ENCODE measurements at regions not wholly inside any gene's neighbourhood (a gene's known extent, or its start where the extent isn't known, plus 50 kb on each side); places are given as distances from the start of the nearest gene placed in this dataset.
"Not testable (repeated sequence)": the region's sequence is repeated elsewhere in the genome, so short reads cannot be mapped to it uniquely, and the experiment has no call there.

- Mint-ChIP-seq H3K36me3 (no peaks in the 10 kb centered on the region), H3K9me3 (no peaks in the 10 kb centered on the region), H3K4me1 (ENCODE audit: low read depth in 2 of 2) (peaks cover 4 to 9% of the 10 kb centered on the region in 2 donors), H3K27ac (no peak overlapping the region), H3K27me3 (no peaks in the 10 kb centered on the region), H3K4me3 (no peak overlapping the region)
- ATAC-seq (no peak), DNase-seq (ENCODE audit: low spot score) (no peak)
Observed at GRCh38 chr5:89059274-89059673, 176.3 kb upstream of the MEF2C start.

GRCh38 chr5:89055695-89056085 lies 172.7 kb upstream of the MEF2C start:
- H3K4me1 Mint-ChIP-seq (ENCODE audit: low read depth in 2 of 2): no peaks in the 10 kb centered on the region
- no peak for ATAC-seq
- no peak overlapping the region for H3K4me3 Mint-ChIP-seq
- no peak overlapping the region for H3K27ac Mint-ChIP-seq
- no peaks in the 10 kb centered on the region for H3K27me3 Mint-ChIP-seq
- H3K9me3 Mint-ChIP-seq: peaks cover 6% of the 10 kb centered on the region
- no peak for DNase-seq (ENCODE audit: low spot score)
- peaks cover 5% of the 10 kb centered on the region for H3K36me3 Mint-ChIP-seq

GRCh38 chr5:89055015-89055694 lies 172.2 kb upstream of the MEF2C start:
- Mint-ChIP-seq H3K9me3 (peaks cover 10% of the 10 kb centered on the region), H3K27me3 (no peaks in the 10 kb centered on the region), H3K4me1 (ENCODE audit: low read depth in 2 of 2) (no peaks in the 10 kb centered on the region), H3K27ac (no peak overlapping the region), H3K4me3 (no peak overlapping the region), H3K36me3 (peaks cover 10% of the 10 kb centered on the region)
- ATAC-seq: no peak
- DNase-seq (ENCODE audit: low spot score): no peak

- DNase-seq (ENCODE audit: low spot score) (no peak), ATAC-seq (no peak)
- no peak overlapping the region for H3K27ac Mint-ChIP-seq
- peaks cover 10% of the 10 kb centered on the region for H3K9me3 Mint-ChIP-seq
- H3K4me1 Mint-ChIP-seq (ENCODE audit: low read depth in 2 of 2): no peaks in the 10 kb centered on the region
- H3K27me3 Mint-ChIP-seq: no peaks in the 10 kb centered on the region
- H3K4me3 Mint-ChIP-seq: no peak overlapping the region
- peaks cover 16% of the 10 kb centered on the region for H3K36me3 Mint-ChIP-seq
Observed at GRCh38 chr5:89053547-89053946, 170.6 kb upstream of the MEF2C start.

- H3K4me3 Mint-ChIP-seq; ATAC-seq; H3K27me3 Mint-ChIP-seq; DNase-seq (ENCODE audit: low spot score); H3K4me1 Mint-ChIP-seq (ENCODE audit: low read depth in 2 of 2); H3K9me3 Mint-ChIP-seq; H3K27ac Mint-ChIP-seq: not testable (repeated sequence)
- H3K36me3 Mint-ChIP-seq: peaks cover 16% of the 10 kb centered on the region
Observed at GRCh38 chr5:89050062-89050461, 167.1 kb upstream of the MEF2C start.

GRCh38 chr5:89047571-89047970 lies 164.6 kb upstream of the MEF2C start:
- Mint-ChIP-seq H3K9me3 (peaks cover 10% of the 10 kb centered on the region), H3K4me1 (ENCODE audit: low read depth in 2 of 2) (peaks cover 4 to 5% of the 10 kb centered on the region in 2 donors), H3K27me3 (no peaks in the 10 kb centered on the region), H3K36me3 (peaks cover 16% of the 10 kb centered on the region), H3K4me3 (no peak overlapping the region), H3K27ac (no peak overlapping the region)
- ATAC-seq (no peak), DNase-seq (ENCODE audit: low spot score) (no peak)

- no peak for ATAC-seq
- Mint-ChIP-seq H3K27ac (no peak overlapping the region), H3K4me3 (no peak overlapping the region), H3K4me1 (ENCODE audit: low read depth in 2 of 2) (peaks cover 4 to 5% of the 10 kb centered on the region in 2 donors), H3K27me3 (no peaks in the 10 kb centered on the region), H3K9me3 (no peaks in the 10 kb centered on the region), H3K36me3 (peaks cover 6% of the 10 kb centered on the region)
- no peak for DNase-seq (ENCODE audit: low spot score)
Observed at GRCh38 chr5:89045216-89045615, 162.2 kb upstream of the MEF2C start.

- ATAC-seq (no peak), DNase-seq (ENCODE audit: low spot score) (no peak)
- peaks cover 4 to 5% of the 10 kb centered on the region in 2 donors for H3K4me1 Mint-ChIP-seq (ENCODE audit: low read depth in 2 of 2)
- H3K27ac Mint-ChIP-seq: no peak overlapping the region
- H3K9me3 Mint-ChIP-seq: no peaks in the 10 kb centered on the region
- no peak overlapping the region for H3K4me3 Mint-ChIP-seq
- peaks cover 5% of the 10 kb centered on the region for H3K36me3 Mint-ChIP-seq
- H3K27me3 Mint-ChIP-seq: no peaks in the 10 kb centered on the region
Observed at GRCh38 chr5:89044674-89045200, 161.8 kb upstream of the MEF2C start.

- H3K9me3 Mint-ChIP-seq: peaks cover 4% of the 10 kb centered on the region
- H3K36me3 Mint-ChIP-seq: peaks cover 4% of the 10 kb centered on the region
- no peaks in the 10 kb centered on the region for H3K27me3 Mint-ChIP-seq
- H3K4me3 Mint-ChIP-seq: no peak overlapping the region
- ATAC-seq (no peak), DNase-seq (ENCODE audit: low spot score) (no peak)
- no peak overlapping the region for H3K27ac Mint-ChIP-seq
- H3K4me1 Mint-ChIP-seq (ENCODE audit: low read depth in 2 of 2): peaks cover 4 to 5% of the 10 kb centered on the region in 2 donors
Observed at GRCh38 chr5:89043676-89044075, 160.7 kb upstream of the MEF2C start.

GRCh38 chr5:89042746-89043145 lies 159.8 kb upstream of the MEF2C start:
- H3K27ac Mint-ChIP-seq: no peak overlapping the region
- DNase-seq (ENCODE audit: low spot score): no peak
- no peak for ATAC-seq
- peaks cover 6% of the 10 kb centered on the region for H3K36me3 Mint-ChIP-seq
- H3K4me3 Mint-ChIP-seq: no peak overlapping the region
- H3K27me3 Mint-ChIP-seq: no peaks in the 10 kb centered on the region
- H3K4me1 Mint-ChIP-seq (ENCODE audit: low read depth in 2 of 2): peaks cover 4 to 5% of the 10 kb centered on the region in 2 donors
- H3K9me3 Mint-ChIP-seq: peaks cover 7% of the 10 kb centered on the region

- no peak for ATAC-seq
- H3K4me3 Mint-ChIP-seq: no peak overlapping the region
- H3K36me3 Mint-ChIP-seq: peaks cover 6% of the 10 kb centered on the region
- H3K4me1 Mint-ChIP-seq (ENCODE audit: low read depth in 2 of 2): peaks cover 4 to 5% of the 10 kb centered on the region in 2 donors
- no peak for DNase-seq (ENCODE audit: low spot score)
- H3K27me3 Mint-ChIP-seq: no peaks in the 10 kb centered on the region
- H3K27ac Mint-ChIP-seq: no peak overlapping the region
- peaks cover 7% of the 10 kb centered on the region for H3K9me3 Mint-ChIP-seq
Observed at GRCh38 chr5:89041976-89042375, 159.0 kb upstream of the MEF2C start.

GRCh38 chr5:89041249-89041779 lies 158.3 kb upstream of the MEF2C start:
- no peak overlapping the region for H3K27ac Mint-ChIP-seq
- ATAC-seq (no peak), DNase-seq (ENCODE audit: low spot score) (no peak)
- peaks cover 4 to 5% of the 10 kb centered on the region in 2 donors for H3K4me1 Mint-ChIP-seq (ENCODE audit: low read depth in 2 of 2)
- H3K27me3 Mint-ChIP-seq: no peaks in the 10 kb centered on the region
- peaks cover 7% of the 10 kb centered on the region for H3K9me3 Mint-ChIP-seq
- no peak overlapping the region for H3K4me3 Mint-ChIP-seq
- H3K36me3 Mint-ChIP-seq: peaks cover 6% of the 10 kb centered on the region

GRCh38 chr5:89036704-89037489 lies 153.9 kb upstream of the MEF2C start:
- H3K36me3 Mint-ChIP-seq: peaks cover 6% of the 10 kb centered on the region
- no peak for ATAC-seq
- DNase-seq (ENCODE audit: low spot score): no peak
- no peaks in the 10 kb centered on the region for H3K27me3 Mint-ChIP-seq
- peaks cover 7% of the 10 kb centered on the region for H3K9me3 Mint-ChIP-seq
- no peaks in the 10 kb centered on the region for H3K4me1 Mint-ChIP-seq (ENCODE audit: low read depth in 2 of 2)
- no peak overlapping the region for H3K4me3 Mint-ChIP-seq
- H3K27ac Mint-ChIP-seq: no peak overlapping the region

GRCh38 chr5:89036166-89036565 lies 153.2 kb upstream of the MEF2C start:
- DNase-seq (ENCODE audit: low spot score) (no peak), ATAC-seq (no peak)
- no peaks in the 10 kb centered on the region for H3K4me1 Mint-ChIP-seq (ENCODE audit: low read depth in 2 of 2)
- H3K27ac Mint-ChIP-seq: no peak overlapping the region
- H3K4me3 Mint-ChIP-seq: no peak overlapping the region
- H3K36me3 Mint-ChIP-seq: peaks cover 6% of the 10 kb centered on the region
- peaks cover 7% of the 10 kb centered on the region for H3K9me3 Mint-ChIP-seq
- H3K27me3 Mint-ChIP-seq: no peaks in the 10 kb centered on the region
